ENCODE measurements at regions not wholly inside any gene's neighbourhood (a gene's known extent, or its start where the extent isn't known, plus 50 kb on each side); places are given as distances from the start of the nearest gene placed in this dataset.

DNA sequence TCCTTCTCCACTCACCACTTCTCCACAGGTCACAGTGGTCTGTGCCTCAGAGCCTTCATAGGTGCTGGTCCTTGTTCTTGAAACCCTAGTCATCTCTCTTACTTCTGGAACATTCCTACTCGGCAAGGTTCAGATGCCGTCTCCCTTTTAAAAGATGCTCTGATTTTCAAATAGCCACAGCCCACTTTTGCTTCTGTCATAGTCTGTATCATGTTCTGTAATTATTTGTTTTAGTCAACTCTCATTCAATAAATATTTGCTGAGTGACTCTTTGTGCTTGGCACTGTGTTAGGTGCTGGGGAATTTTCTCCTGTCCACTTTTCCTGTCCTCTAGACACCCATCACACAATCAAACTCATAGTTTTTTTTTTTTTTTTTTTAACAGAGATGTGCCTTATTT lies 181.3 kb upstream of the IL12B start:
- Histone ChIP-seq H3K9me3 (no peaks in the 10 kb centered on the region), H3K4me3 (no peak overlapping the region), H3K36me3 (no peaks in the 10 kb centered on the region), H3K4me1 (peaks cover 0 to 6% of the 10 kb centered on the region in 2 donors), H3K27ac (no peak overlapping the region), H3K27me3 (no peaks in the 10 kb centered on the region)
- intact Hi-C loops (cut with DNase I; ENCODE audit: low total_unique reads), result loop anchor here (10.0 kb wide), 1 partner anchor 403 kb away; the partner anchor contains the start of gene ADRA1B
- TF ChIP-seq, protein P1, sequence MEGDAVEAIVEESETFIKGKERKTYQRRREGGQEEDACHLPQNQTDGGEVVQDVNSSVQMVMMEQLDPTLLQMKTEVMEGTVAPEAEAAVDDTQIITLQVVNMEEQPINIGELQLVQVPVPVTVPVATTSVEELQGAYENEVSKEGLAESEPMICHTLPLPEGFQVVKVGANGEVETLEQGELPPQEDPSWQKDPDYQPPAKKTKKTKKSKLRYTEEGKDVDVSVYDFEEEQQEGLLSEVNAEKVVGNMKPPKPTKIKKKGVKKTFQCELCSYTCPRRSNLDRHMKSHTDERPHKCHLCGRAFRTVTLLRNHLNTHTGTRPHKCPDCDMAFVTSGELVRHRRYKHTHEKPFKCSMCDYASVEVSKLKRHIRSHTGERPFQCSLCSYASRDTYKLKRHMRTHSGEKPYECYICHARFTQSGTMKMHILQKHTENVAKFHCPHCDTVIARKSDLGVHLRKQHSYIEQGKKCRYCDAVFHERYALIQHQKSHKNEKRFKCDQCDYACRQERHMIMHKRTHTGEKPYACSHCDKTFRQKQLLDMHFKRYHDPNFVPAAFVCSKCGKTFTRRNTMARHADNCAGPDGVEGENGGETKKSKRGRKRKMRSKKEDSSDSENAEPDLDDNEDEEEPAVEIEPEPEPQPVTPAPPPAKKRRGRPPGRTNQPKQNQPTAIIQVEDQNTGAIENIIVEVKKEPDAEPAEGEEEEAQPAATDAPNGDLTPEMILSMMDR (IDR thresholded peaks at IDR 0.05), result no peak
- no peak for TF ChIP-seq POLR2A (IDR thresholded peaks at IDR 0.05)
- no peak for DNase-seq

DNA sequence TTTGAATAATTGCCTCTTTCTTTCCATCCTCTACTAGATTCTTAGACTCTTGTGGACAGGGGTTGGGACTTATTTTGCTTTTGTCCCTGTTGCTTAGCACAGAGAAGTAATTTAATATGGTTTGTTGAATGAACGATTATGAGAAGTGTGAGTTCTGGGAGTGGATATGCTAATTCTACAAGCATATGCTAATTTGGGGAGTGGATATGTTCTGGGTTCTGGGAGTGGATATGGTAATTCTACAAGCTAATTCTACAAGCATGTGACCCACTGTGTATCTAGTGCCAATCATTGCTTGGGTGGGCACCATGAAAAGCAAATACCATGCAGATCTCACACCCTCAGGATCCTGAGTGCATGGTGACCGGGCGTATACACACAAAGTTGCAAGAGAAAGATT lies 181.8 kb upstream of the IL12B start:
- TF ChIP-seq, protein P1 (IDR thresholded peaks at IDR 0.05), result no peak
- no peak for TF ChIP-seq POLR2A (IDR thresholded peaks at IDR 0.05)
- H3K9me3 ChIP-seq, result no peaks in the 10 kb centered on the region
- no peak overlapping the region for H3K4me3 ChIP-seq
- H3K4me1 ChIP-seq, result peaks cover 0 to 6% of the 10 kb centered on the region in 2 donors
- H3K36me3 ChIP-seq, result no peaks in the 10 kb centered on the region
- intact Hi-C loops (cut with DNase I; ENCODE audit: low total_unique reads), result loop anchor here (10.0 kb wide), 1 partner anchor 403 kb away; the partner anchor contains the start of gene ADRA1B
- no peaks in the 10 kb centered on the region for H3K27me3 ChIP-seq
- H3K27ac ChIP-seq, result no peak overlapping the region
- no peak for DNase-seq

DNA sequence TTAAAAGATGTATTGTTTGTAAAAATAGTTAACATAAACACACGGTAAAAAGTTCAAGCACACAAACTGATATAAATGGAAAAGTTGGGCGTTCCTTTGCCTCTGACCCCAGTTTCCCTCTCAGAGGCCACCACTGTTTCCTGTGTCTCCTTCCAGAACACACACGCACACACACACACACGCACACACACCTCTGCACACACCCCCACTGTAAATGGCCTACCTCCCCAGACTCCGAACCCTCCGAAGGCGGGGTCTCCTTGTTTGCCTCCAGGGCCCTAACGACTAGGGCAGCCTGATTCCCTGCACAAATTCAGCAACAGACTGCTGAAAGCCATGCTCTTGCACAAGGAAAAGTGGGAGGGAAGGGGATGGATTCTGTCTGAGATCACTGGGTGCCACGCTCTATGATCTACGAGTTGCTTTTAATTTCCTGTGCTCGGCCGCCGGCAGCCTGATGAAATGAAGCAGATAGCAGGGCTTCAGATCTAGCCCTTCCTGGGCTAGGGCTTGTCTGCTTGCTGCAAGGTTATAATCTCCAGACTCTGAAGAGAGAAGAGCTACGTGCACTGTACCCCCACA lies 184.0 kb upstream of the IL12B start:
- no peaks in the 10 kb centered on the region for H3K27me3 ChIP-seq
- H3K27ac ChIP-seq, result no peak overlapping the region
- H3K9me3 ChIP-seq, result no peaks in the 10 kb centered on the region
- H3K36me3 ChIP-seq, result no peaks in the 10 kb centered on the region
- H3K4me3 ChIP-seq, result no peak overlapping the region
- no peaks in the 10 kb centered on the region for H3K4me1 ChIP-seq
- TF ChIP-seq, protein P1 (IDR thresholded peaks at IDR 0.05), result no peak
- TF ChIP-seq POLR2A (IDR thresholded peaks at IDR 0.05), result no peak
- intact Hi-C loops (cut with DNase I; ENCODE audit: low total_unique reads), result loop anchor here (10.0 kb wide), 1 partner anchor 400 kb away; the partner anchor contains the start of gene ADRA1B
- DNase-seq, result peak in 1 of 2 donors; percentile 39

DNA sequence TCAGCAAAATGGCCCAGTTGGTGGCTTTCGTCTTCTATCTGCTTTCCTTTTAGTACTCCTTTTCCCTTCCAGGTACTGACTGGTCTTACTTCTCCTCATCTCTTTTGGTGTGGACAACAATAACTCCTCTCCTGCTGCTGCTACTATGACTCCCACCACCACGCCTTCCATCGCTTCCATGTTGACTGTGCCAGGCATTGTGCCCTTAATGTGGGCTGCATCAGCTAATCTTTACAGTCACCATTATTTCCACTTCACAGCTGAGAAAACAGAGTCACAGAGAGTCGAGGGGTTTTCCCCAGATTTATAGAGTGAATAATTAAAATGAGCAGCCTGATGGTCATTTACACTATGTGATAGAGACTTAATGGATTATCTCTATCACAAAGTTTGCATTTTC lies 184.9 kb upstream of the IL12B start:
- TF ChIP-seq, protein P1 (IDR thresholded peaks at IDR 0.05), result no peak
- no peak for TF ChIP-seq POLR2A (IDR thresholded peaks at IDR 0.05)
- no peak overlapping the region for H3K4me3 ChIP-seq
- H3K27ac ChIP-seq, result no peak overlapping the region
- no peaks in the 10 kb centered on the region for H3K27me3 ChIP-seq
- no peaks in the 10 kb centered on the region for H3K36me3 ChIP-seq
- DNase-seq, result no peak
- H3K4me1 ChIP-seq, result no peaks in the 10 kb centered on the region
- intact Hi-C loops (cut with DNase I; ENCODE audit: low total_unique reads), result loop anchor here (10.0 kb wide), 1 partner anchor 400 kb away; the partner anchor contains the start of gene ADRA1B
- no peaks in the 10 kb centered on the region for H3K9me3 ChIP-seq

DNA sequence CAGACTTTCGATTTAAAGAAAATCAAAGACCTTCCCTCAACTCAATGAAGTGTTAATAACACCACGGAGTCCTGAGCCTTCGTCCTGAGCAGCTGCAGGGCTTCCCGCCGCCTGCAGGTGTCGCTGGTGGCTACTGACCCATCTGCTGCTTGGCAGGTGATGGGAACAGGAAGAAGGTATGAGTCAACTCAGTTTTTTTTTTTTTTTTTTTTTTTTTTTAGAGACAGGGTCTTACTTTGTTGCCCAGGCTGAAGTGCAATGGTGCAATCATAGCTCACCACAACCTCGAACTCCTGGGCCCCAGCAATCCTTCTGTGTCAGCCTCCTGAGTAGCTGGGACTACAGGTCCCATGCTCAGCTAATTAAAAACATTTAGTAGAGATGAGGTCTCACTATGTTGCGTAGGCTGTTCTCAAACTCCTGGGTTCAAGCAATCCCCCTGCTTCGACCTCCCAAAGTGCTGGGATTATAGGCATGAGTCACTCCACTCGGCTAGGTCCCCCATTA lies 185.7 kb upstream of the IL12B start:
- Histone ChIP-seq H3K27me3 (no peaks in the 10 kb centered on the region), H3K9me3 (no peaks in the 10 kb centered on the region), H3K4me3 (no peak overlapping the region), H3K36me3 (no peaks in the 10 kb centered on the region), H3K4me1 (no peaks in the 10 kb centered on the region), H3K27ac (no peak overlapping the region)
- intact Hi-C loops (cut with DNase I; ENCODE audit: low total_unique reads), result loop anchor here (10.0 kb wide), 1 partner anchor 399 kb away; the partner anchor contains the start of gene ADRA1B
- TF ChIP-seq POLR2A (IDR thresholded peaks at IDR 0.05), result no peak
- TF ChIP-seq, protein P1 (IDR thresholded peaks at IDR 0.05), result peak; percentile 37 to 62 (median 48)
- peak; percentile 30 to 65 for DNase-seq

Measured in uterus (tissue), 3 donors.